GM12891 (cell line): ENCODE measurements at regions not wholly inside any gene's neighbourhood (a gene's known extent, or its start where the extent isn't known, plus 50 kb on each side); places are given as distances from the start of the nearest gene placed in this dataset.

Experiments
- PAX5 ChIP-seq: IDR thresholded peaks from 2 replicates; pipeline ENCODE4 v1.6.1; 2011; ENCODE audit warnings: low read length, moderate library complexity, mild to moderate bottlenecking; ENCODE audit not compliant: insufficient read depth, severe bottlenecking
- POLR2A ChIP-seq: IDR thresholded peaks from 2 replicates; pipeline ENCODE4 v1.6.1; 2011; ENCODE audit warnings: low read depth, low read length, control low read depth
- POLR2AphosphoS5 ChIP-seq: IDR thresholded peaks from 2 replicates; pipeline ENCODE4 v1.6.1; 2011; ENCODE audit warnings: low read depth, low read length, control low read depth
- POU2F2 ChIP-seq: IDR thresholded peaks from 2 replicates; pipeline ENCODE4 v1.6.1; 2011; ENCODE audit warnings: low read depth, mild to moderate bottlenecking, control low read depth, low read length, moderate library complexity
- SPI1 ChIP-seq: IDR thresholded peaks from 2 replicates; pipeline ENCODE4 v1.6.1; 2011; ENCODE audit warnings: low read depth, low read length, control low read depth
- TAF1 ChIP-seq: IDR thresholded peaks from 2 replicates; pipeline ENCODE4 v1.6.1; 2011; ENCODE audit warnings: low read depth, low read length, control low read depth

DNA sequence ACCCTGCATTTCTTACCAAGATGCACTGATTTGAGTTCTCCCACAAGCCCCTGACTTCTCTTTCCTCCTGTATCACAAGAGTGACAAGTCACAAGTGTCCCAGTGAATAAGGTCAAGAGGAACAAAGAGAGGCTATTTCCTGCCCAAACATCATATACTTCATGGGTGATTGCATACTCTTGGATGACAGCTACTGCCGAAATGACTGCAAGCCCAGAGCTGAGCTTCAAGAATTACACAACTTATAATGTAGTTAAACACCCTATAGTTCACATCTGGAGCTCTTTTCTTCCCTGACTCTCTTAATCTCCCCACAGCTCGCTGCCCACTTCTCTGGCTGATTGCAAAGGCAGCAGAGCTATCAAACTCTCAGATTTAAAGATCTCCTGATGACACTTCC, 289.7 kb upstream of the PARD3B start:
- no peak for TF ChIP-seq POLR2A
- TF ChIP-seq SPI1, result no peak
- no peak for TF ChIP-seq POLR2AphosphoS5
- no peak for TF ChIP-seq TAF1
- TF ChIP-seq POU2F2, result no peak
- no peak for TF ChIP-seq PAX5
